GM12892 (cell line): ENCODE measurements at regions not wholly inside any gene's neighbourhood (a gene's known extent, or its start where the extent isn't known, plus 50 kb on each side); places are given as distances from the start of the nearest gene placed in this dataset.

Experiments
- POLR2A ChIP-seq: IDR thresholded peaks from 2 replicates; pipeline ENCODE4 v1.6.1; 2011; ENCODE audit warnings: low read depth, low read length, control low read depth
- TAF1 ChIP-seq: IDR thresholded peaks from 2 replicates; pipeline ENCODE4 v1.6.1; 2011; ENCODE audit warnings: low read depth, mild to moderate bottlenecking, control low read depth, low read length, borderline replicate concordance

DNA sequence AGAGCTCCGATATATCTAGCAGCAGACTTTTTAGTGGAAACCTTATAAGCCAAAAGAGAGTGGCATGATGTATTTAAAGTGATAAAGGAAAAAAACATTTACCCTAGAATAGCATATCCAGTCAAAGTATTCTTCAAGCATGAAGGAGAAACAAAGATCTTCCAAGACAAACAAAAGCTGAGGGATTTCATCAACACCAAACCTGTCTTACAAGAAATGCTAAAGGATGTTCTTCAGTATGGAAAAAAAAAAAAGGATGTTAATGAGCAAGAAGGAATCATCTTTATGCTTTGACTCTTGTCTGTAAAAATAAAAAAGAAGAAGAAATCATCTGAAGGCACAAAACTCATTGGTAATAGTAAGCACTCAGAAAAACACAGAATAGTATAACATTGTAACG is 338.2 kb downstream of the TLE1 start:
- TF ChIP-seq TAF1 = no peak
- no peak for TF ChIP-seq POLR2A
